PC-3 (cell line): ENCODE measurements at regions not wholly inside any gene's neighbourhood (a gene's known extent, or its start where the extent isn't known, plus 50 kb on each side); places are given as distances from the start of the nearest gene placed in this dataset.

Experiments used
- EZH2 ChIP-seq: fragments of 300-600 bp; sonication (generic); IDR thresholded peaks from one replicate; pipeline ENCODE4 v1.6.1; 2017; ENCODE audit warnings: antibody characterized with exemption, mild to moderate bottlenecking, low read length; ENCODE audit not compliant: unreplicated experiment
- EZH2phosphoT487 ChIP-seq: fragments of 300-600 bp; sonication (generic); IDR thresholded peaks from 2 replicates; pipeline ENCODE4 v1.6.1; 2018; ENCODE audit warnings: mild to moderate bottlenecking, antibody characterized with exemption, low read length, borderline replicate concordance
- TF ChIP-seq, protein P1 (sequence below): fragments of 300-600 bp; sonication (generic); conservative IDR thresholded peaks from 2 replicates; pipeline ENCODE4 v1.5.1; 2017; ENCODE audit warnings: antibody characterized with exemption, low read depth, mild to moderate bottlenecking, low read length

- TF ChIP-seq, protein P1, sequence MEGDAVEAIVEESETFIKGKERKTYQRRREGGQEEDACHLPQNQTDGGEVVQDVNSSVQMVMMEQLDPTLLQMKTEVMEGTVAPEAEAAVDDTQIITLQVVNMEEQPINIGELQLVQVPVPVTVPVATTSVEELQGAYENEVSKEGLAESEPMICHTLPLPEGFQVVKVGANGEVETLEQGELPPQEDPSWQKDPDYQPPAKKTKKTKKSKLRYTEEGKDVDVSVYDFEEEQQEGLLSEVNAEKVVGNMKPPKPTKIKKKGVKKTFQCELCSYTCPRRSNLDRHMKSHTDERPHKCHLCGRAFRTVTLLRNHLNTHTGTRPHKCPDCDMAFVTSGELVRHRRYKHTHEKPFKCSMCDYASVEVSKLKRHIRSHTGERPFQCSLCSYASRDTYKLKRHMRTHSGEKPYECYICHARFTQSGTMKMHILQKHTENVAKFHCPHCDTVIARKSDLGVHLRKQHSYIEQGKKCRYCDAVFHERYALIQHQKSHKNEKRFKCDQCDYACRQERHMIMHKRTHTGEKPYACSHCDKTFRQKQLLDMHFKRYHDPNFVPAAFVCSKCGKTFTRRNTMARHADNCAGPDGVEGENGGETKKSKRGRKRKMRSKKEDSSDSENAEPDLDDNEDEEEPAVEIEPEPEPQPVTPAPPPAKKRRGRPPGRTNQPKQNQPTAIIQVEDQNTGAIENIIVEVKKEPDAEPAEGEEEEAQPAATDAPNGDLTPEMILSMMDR: no peak
- TF ChIP-seq EZH2: no peak
- TF ChIP-seq EZH2phosphoT487: no peak
Observed at GRCh38 chr3:105162448-105162847, 204.3 kb upstream of the ALCAM start.
